Endothelial cell of umbilical vein (primary cell): ENCODE measurements at regions not wholly inside any gene's neighbourhood (a gene's known extent, or its start where the extent isn't known, plus 50 kb on each side); places are given as distances from the start of the nearest gene placed in this dataset.

Experiments used
- BruUV-seq: library from RNA; stranded (reverse); fragments of 400-500 nt; replicated peaks from 2 replicates; lab custom pipeline; 2021; lab: Mats Ljungman, UMichigan
- CTCF ChIA-PET: fragments of 300-600, 350-600 bp; sonication (Branson Sonifier 250); formaldehyde crosslinking; loops from one replicate; lab custom pipeline; 2021; ENCODE audit warnings: antibody characterized with exemption, inconsistent platforms; lab: Charles Lee
- POLR2A ChIA-PET: fragments of 300-600, 350-600 bp; sonication (Branson Sonifier 250); formaldehyde crosslinking; loops from one replicate; lab custom pipeline; 2021; ENCODE audit warnings: antibody characterized with exemption, inconsistent platforms; lab: Charles Lee
- DNase-seq: peaks from one replicate; pipeline ENCODE4 v3.0.0-alpha.2; 2011; ENCODE audit warnings: low read depth, low spot score
- FAIRE-seq: peaks from 2 replicates; lab custom pipeline; 2011; peaks lifted over from hg19 to GRCh38; lab: Jason Lieb, UNC
- H2AFZ ChIP-seq: 2 replicates; pipeline ENCODE4 v1.6.0; 2012; ENCODE audit warnings: low read depth, low read length, control low read depth, inconsistent platforms
- H3K27ac ChIP-seq: 2 replicates; pipeline ENCODE4 v1.5.1; 2011; ENCODE audit warnings: low read depth, mild to moderate bottlenecking, control low read depth, low read length, moderate library complexity; ENCODE audit not compliant: insufficient read depth
- H3K27me3 ChIP-seq, 2 experiments: 2 replicates each; pipeline versions ENCODE4 v1.6.0 to v1.6.1; 2011; ENCODE audit warnings: low read length in 2 of 2, mixed read lengths in 1 of 2; ENCODE audit not compliant: control insufficient read depth in 2 of 2, insufficient read depth in 2 of 2
- H3K36me3 ChIP-seq, 2 experiments: 2 replicates in 1 of 2; 3 replicates in 1 of 2; pipeline ENCODE4 v1.5.1; 2011; ENCODE audit warnings: low read length in 2 of 2, mild to moderate bottlenecking in 1 of 2, moderate library complexity in 1 of 2; ENCODE audit not compliant: control insufficient read depth in 2 of 2, insufficient read depth in 2 of 2; ENCODE audit errors: extremely low read depth in 1 of 2
- H3K4me1 ChIP-seq: 3 replicates; pipeline ENCODE4 v1.5.1; 2011; ENCODE audit warnings: mild to moderate bottlenecking, low read length; ENCODE audit not compliant: control insufficient read depth, insufficient read depth; ENCODE audit errors: extremely low read depth
- H3K4me2 ChIP-seq: 2 replicates; pipeline ENCODE4 v1.6.1; 2011; ENCODE audit warnings: low read length, control low read depth, mixed read lengths; ENCODE audit not compliant: insufficient read depth
- H3K4me3 ChIP-seq, 3 experiments: fragments of 200-600 bp in 1 of 3; sonication (generic), shearing (Covaris generic) in 1 of 3; replicated peaks in 1 of 3; 2 replicates each; pipeline ENCODE4 v1.5.1; 2011 to 2016; ENCODE audit warnings: control low read depth in 3 of 3, low read length in 3 of 3, mild to moderate bottlenecking in 2 of 3, inconsistent platforms in 1 of 3, low read depth in 1 of 3, moderate library complexity in 1 of 3; ENCODE audit not compliant: insufficient read depth in 1 of 3
- H3K79me2 ChIP-seq: 2 replicates; pipeline ENCODE4 v1.6.0; 2012; ENCODE audit warnings: low read length, inconsistent platforms; ENCODE audit not compliant: control insufficient read depth, insufficient read depth
- H3K9ac ChIP-seq: replicated peaks from 2 replicates; pipeline ENCODE3; 2011; ENCODE audit warnings: low read length, control low read depth; ENCODE audit not compliant: insufficient read depth; ENCODE audit errors: extremely low read depth
- H3K9me1 ChIP-seq: replicated peaks from 3 replicates; pipeline ENCODE4 v1.6.0; 2011; ENCODE audit warnings: mild to moderate bottlenecking, low read length; ENCODE audit not compliant: control insufficient read depth, insufficient read depth; ENCODE audit errors: extremely low read depth
- H3K9me3 ChIP-seq: replicated peaks from 2 replicates; pipeline ENCODE4 v1.5.1; 2012; ENCODE audit warnings: low read length, inconsistent platforms; ENCODE audit not compliant: control insufficient read depth, insufficient read depth
- H4K20me1 ChIP-seq: replicated peaks from 2 replicates; pipeline ENCODE3; 2011; ENCODE audit warnings: mild to moderate bottlenecking, low read length; ENCODE audit not compliant: control insufficient read depth, insufficient read depth; ENCODE audit errors: extremely low read depth
- EZH2 ChIP-seq: IDR thresholded peaks from 2 replicates; pipeline ENCODE4 v1.6.1; 2012; ENCODE audit warnings: borderline replicate concordance, low read depth, mild to moderate bottlenecking, moderate library complexity, low read length, inconsistent platforms; ENCODE audit not compliant: severe bottlenecking
- FOS ChIP-seq: IDR thresholded peaks from 2 replicates; pipeline ENCODE4 v1.6.1; 2011; ENCODE audit warnings: mild to moderate bottlenecking, low read length, moderate library complexity, borderline replicate concordance; ENCODE audit not compliant: insufficient read depth
- GATA2 ChIP-seq: IDR thresholded peaks from 2 replicates; pipeline ENCODE4 v1.7.0; 2011; ENCODE audit warnings: low read depth, mild to moderate bottlenecking, moderate library complexity, mixed read lengths, low read length; ENCODE audit not compliant: insufficient read length, insufficient read depth
- JUN ChIP-seq: IDR thresholded peaks from 2 replicates; pipeline ENCODE4 v1.6.1; 2011; ENCODE audit warnings: borderline replicate concordance, low read depth; ENCODE audit not compliant: insufficient read length, insufficient read depth
- MYC ChIP-seq: IDR thresholded peaks from one replicate; pipeline ENCODE4 v1.6.1; 2011; ENCODE audit warnings: mild to moderate bottlenecking, low read depth, low read length
- POLR2A ChIP-seq: IDR thresholded peaks from 2 replicates; pipeline ENCODE4 v1.6.1; 2012; ENCODE audit warnings: low read depth, mild to moderate bottlenecking, control low read depth, low read length
- POLR2AphosphoS5 ChIP-seq: IDR thresholded peaks from 2 replicates; pipeline ENCODE4 v1.6.1; 2012; ENCODE audit warnings: low read depth, mild to moderate bottlenecking, control low read depth, low read length, moderate library complexity; ENCODE audit not compliant: insufficient read depth
- dilution Hi-C: fragments of 300-500 bp; cut with MboI; formaldehyde crosslinking; loops from one replicate; pipeline ENCODE4 v1.15.0; 2019; ENCODE audit warnings: low sequenced_read_pairs; ENCODE audit not compliant: extremely low pct_ligation_motif_present
- intact Hi-C: fragments of 100-400 bp; cut with micrococcal nuclease; formaldehyde crosslinking; loops from one replicate; pipeline ENCODE4 v1.10.0; 2022
- TF ChIP-seq, protein P1 (sequence below): IDR thresholded peaks from 2 replicates; pipeline ENCODE4 v1.6.1; 2011; ENCODE audit not compliant: insufficient read depth, insufficient read length
- TF ChIP-seq, protein P2 (sequence below), 2 donors: IDR thresholded peaks; 1 replicate in 1 of 2; 2 replicates in 1 of 2; pipeline ENCODE4 v1.5.1; 2011; ENCODE audit warnings: low read length in 2 of 2, mild to moderate bottlenecking in 2 of 2, moderate library complexity in 2 of 2, control low read depth in 1 of 2, inconsistent platforms in 1 of 2, low read depth in 1 of 2; ENCODE audit not compliant: insufficient read depth in 1 of 2; ENCODE audit errors: extremely low read depth in 1 of 2

DNA sequence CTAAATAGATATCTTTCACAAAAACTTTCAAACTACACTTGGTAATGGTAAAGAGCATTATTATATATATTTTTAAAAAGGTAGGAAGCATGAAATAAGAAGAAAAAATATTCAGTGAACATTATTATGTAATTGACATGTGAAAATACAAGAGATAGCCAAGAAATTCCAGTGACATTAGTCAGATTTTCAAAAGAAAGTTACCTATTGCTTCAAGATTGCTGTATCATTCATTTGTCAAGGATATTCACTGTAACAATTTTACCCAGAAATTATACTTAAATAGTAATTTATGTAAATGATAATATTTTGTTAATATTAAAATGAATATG lies 350.2 kb downstream of the KIF2B start:
- no peaks in the 10 kb centered on the region for H3K9me1 ChIP-seq
- no peaks in the 10 kb centered on the region for H3K9me3 ChIP-seq
- H4K20me1 ChIP-seq: no peaks in the 10 kb centered on the region
- no peak overlapping the region for H3K27ac ChIP-seq
- H3K9ac ChIP-seq: no peak overlapping the region
- ChIA-PET POLR2A (no interaction called here), CTCF (no interaction called here)
- H3K36me3 ChIP-seq: no peaks in the 10 kb centered on the region
- H2AFZ ChIP-seq: no peak overlapping the region
- intact Hi-C loops: loop anchor here (2.0 to 5.0 kb wide), 2 partner anchors 151 to 1140 kb away; no protein-coding TSS in a partner anchor
- DNase-seq (no peak), FAIRE-seq (no peak)
- no peak for TF ChIP-seq POLR2AphosphoS5
- no peak for TF ChIP-seq POLR2A
- TF ChIP-seq, protein P1, sequence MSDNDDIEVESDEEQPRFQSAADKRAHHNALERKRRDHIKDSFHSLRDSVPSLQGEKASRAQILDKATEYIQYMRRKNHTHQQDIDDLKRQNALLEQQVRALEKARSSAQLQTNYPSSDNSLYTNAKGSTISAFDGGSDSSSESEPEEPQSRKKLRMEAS: no peak
- TF ChIP-seq, protein P2, sequence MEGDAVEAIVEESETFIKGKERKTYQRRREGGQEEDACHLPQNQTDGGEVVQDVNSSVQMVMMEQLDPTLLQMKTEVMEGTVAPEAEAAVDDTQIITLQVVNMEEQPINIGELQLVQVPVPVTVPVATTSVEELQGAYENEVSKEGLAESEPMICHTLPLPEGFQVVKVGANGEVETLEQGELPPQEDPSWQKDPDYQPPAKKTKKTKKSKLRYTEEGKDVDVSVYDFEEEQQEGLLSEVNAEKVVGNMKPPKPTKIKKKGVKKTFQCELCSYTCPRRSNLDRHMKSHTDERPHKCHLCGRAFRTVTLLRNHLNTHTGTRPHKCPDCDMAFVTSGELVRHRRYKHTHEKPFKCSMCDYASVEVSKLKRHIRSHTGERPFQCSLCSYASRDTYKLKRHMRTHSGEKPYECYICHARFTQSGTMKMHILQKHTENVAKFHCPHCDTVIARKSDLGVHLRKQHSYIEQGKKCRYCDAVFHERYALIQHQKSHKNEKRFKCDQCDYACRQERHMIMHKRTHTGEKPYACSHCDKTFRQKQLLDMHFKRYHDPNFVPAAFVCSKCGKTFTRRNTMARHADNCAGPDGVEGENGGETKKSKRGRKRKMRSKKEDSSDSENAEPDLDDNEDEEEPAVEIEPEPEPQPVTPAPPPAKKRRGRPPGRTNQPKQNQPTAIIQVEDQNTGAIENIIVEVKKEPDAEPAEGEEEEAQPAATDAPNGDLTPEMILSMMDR (IDR thresholded peaks at IDR 0.05; ENCODE audit: extremely low read depth in 1 of 2, insufficient read depth in 1 of 2, low read depth in 1 of 2, low read length in 2 of 2): no peak
- TF ChIP-seq MYC: no peak
- TF ChIP-seq GATA2: no peak
- no peak for TF ChIP-seq JUN
- TF ChIP-seq FOS: no peak
- TF ChIP-seq EZH2: no peak
- H3K27me3 ChIP-seq: no peaks in the 10 kb centered on the region
- H3K79me2 ChIP-seq: no peaks in the 10 kb centered on the region
- dilution Hi-C loops: no loop called here
- no peak overlapping the region for H3K4me2 ChIP-seq
- H3K4me1 ChIP-seq: no peaks in the 10 kb centered on the region
- no TSS peak for BruUV-seq
- no peak overlapping the region for H3K4me3 ChIP-seq
